Upper lobe of left lung (tissue), 4 donors: ENCODE measurements at regions not wholly inside any gene's neighbourhood (a gene's known extent, or its start where the extent isn't known, plus 50 kb on each side); places are given as distances from the start of the nearest gene placed in this dataset.

Experiments
- POLR2AphosphoS5 ChIP-seq, 2 donors: sonication (generic); formaldehyde crosslinking; IDR thresholded peaks; one replicate each; pipeline ENCODE4 v1.5.1; 2017; ENCODE audit warnings: antibody characterized with exemption in 2 of 2
- TF ChIP-seq, protein P1 (sequence below), 6 experiments: fragments of 450-650 bp in 4 of 6; fragments of 200-600 bp in 2 of 6; sonication (generic) in 2 of 6; IDR thresholded peaks; one replicate each; pipeline ENCODE4 v1.5.1; 2016 to 2019; ENCODE audit warnings: antibody characterized with exemption in 6 of 6

DNA sequence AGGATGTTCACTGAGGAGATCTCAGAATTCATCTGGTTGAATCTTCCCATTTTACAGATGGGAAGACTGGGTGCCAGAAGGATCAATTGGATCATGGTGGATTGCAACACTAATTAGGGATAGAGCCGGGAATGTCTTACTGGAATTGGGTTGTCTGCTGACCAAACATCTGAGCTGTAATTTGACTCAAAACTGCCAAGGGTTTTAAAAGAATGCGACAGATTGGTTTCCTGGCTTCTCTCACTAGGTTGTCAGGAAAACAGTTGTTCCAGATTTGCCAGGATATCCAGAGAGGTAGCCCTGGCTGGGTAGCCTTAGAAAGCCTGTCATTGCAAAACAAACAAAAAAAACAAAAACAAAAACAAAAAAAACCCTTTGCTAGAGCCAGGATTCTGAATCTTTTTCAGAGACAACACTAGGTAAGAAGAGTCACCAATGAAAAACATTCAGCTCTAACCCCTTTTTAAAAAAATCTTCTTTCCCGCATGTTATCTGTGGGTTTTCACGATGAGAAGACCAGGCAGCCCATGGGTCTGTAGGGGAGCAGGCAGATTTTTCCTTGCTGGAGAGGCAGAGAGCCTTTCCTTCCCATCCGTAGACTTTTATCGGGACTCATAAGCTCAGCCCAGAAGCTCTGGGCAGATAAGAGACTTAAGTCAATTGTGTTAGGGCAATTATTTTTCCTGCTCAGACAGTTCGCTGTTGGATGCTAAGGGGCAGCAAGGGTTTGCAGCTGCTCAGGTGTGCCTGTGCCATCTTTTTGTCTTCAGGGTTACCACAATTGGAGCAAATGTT is 418.9 kb downstream of the PRDM2 start:
- TF ChIP-seq, protein P1, sequence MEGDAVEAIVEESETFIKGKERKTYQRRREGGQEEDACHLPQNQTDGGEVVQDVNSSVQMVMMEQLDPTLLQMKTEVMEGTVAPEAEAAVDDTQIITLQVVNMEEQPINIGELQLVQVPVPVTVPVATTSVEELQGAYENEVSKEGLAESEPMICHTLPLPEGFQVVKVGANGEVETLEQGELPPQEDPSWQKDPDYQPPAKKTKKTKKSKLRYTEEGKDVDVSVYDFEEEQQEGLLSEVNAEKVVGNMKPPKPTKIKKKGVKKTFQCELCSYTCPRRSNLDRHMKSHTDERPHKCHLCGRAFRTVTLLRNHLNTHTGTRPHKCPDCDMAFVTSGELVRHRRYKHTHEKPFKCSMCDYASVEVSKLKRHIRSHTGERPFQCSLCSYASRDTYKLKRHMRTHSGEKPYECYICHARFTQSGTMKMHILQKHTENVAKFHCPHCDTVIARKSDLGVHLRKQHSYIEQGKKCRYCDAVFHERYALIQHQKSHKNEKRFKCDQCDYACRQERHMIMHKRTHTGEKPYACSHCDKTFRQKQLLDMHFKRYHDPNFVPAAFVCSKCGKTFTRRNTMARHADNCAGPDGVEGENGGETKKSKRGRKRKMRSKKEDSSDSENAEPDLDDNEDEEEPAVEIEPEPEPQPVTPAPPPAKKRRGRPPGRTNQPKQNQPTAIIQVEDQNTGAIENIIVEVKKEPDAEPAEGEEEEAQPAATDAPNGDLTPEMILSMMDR (IDR thresholded peaks at IDR 0.05): no peak
- TF ChIP-seq POLR2AphosphoS5 (IDR thresholded peaks at IDR 0.05): no peak
